ENCODE measurements at regions not wholly inside any gene's neighbourhood (a gene's known extent, or its start where the extent isn't known, plus 50 kb on each side); places are given as distances from the start of the nearest gene placed in this dataset.

DNA sequence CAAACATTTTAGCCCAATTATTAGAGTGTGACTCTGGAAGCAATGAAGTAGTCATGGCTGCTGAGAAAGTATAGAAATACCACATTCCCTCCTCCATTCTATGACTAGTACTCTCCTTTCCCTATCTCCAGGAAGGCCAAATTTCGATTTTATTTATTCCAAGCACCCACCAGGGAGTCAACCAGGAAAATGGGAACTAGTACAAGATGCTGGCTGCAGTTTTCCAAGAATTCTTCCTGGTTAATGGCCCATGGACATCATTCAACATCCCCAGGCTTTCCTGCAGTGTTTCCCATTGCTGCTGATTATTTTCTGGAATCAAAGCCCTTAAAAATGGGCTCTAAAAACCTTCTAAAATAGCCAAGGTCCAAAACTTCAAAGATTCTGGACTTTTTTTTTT is 247.9 kb upstream of the STT3B start:
- Histone ChIP-seq H3K4me1 (peaks cover 0 to 9% (median 0%) of the 10 kb centered on the region in 4 donors), H3K4me3 (no peak overlapping the region), H3K9me3 (no peaks in the 10 kb centered on the region), H3K27me3 (no peaks in the 10 kb centered on the region), H3K36me3 (no peaks in the 10 kb centered on the region), H3K27ac (no peak overlapping the region)
- no peak for TF ChIP-seq EP300 (IDR thresholded peaks at IDR 0.05)
- TF ChIP-seq, protein P1, sequence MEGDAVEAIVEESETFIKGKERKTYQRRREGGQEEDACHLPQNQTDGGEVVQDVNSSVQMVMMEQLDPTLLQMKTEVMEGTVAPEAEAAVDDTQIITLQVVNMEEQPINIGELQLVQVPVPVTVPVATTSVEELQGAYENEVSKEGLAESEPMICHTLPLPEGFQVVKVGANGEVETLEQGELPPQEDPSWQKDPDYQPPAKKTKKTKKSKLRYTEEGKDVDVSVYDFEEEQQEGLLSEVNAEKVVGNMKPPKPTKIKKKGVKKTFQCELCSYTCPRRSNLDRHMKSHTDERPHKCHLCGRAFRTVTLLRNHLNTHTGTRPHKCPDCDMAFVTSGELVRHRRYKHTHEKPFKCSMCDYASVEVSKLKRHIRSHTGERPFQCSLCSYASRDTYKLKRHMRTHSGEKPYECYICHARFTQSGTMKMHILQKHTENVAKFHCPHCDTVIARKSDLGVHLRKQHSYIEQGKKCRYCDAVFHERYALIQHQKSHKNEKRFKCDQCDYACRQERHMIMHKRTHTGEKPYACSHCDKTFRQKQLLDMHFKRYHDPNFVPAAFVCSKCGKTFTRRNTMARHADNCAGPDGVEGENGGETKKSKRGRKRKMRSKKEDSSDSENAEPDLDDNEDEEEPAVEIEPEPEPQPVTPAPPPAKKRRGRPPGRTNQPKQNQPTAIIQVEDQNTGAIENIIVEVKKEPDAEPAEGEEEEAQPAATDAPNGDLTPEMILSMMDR (IDR thresholded peaks at IDR 0.05) = no peak
- TF ChIP-seq POLR2AphosphoS5 (IDR thresholded peaks at IDR 0.05) = no peak
- TF ChIP-seq POLR2A (IDR thresholded peaks at IDR 0.05) = no peak
- no peak for ATAC-seq (ENCODE audit: low FRiP score in 2 of 2)
- DNase-seq = no peak
- 68 to 83% methylated on average over 1 of the region's 1 CpG for WGBS, 2 donors

DNA sequence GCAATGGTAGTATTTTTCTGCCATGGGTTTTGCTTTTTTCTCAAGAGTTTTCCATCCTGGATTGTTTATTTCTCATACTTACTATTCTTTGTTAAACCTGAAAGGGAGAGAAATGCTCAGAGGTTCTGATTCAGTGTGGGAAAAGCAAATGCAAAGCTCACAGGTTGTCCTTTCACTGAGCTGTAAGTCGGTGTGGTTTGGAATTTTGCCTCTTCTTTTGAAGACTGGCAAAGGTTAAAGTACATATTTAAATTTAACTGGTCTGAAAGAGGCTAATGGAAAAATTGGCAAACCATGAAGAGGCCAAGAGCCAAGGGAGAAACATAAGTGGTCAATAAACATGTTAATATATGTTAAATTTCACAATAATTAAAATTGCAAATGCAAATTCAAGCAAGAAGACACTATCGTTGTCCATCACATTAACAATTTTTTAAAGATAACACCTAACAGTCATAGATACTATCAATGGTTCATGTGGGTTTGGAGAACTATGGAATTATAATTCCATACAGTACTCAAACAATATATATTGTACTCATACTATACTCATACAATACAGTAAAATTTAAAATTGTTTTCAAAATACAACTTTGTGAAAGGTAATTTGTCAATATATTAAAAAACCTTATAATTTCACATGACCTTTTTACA is 246.8 kb upstream of the STT3B start:
- Histone ChIP-seq H3K27ac (no peak overlapping the region), H3K4me3 (no peak overlapping the region), H3K27me3 (no peaks in the 10 kb centered on the region), H3K9me3 (no peaks in the 10 kb centered on the region), H3K36me3 (no peaks in the 10 kb centered on the region), H3K4me1 (peaks cover 0 to 9% (median 0%) of the 10 kb centered on the region in 4 donors)
- 84 to 89% methylated on average over 2 of the region's 2 CpGs for WGBS, 2 donors
- no peak for DNase-seq
- no peak for ATAC-seq (ENCODE audit: low FRiP score in 2 of 2)
- TF ChIP-seq, protein P1 (IDR thresholded peaks at IDR 0.05) = no peak
- TF ChIP-seq POLR2A (IDR thresholded peaks at IDR 0.05) = no peak
- no peak for TF ChIP-seq POLR2AphosphoS5 (IDR thresholded peaks at IDR 0.05)
- no peak for TF ChIP-seq EP300 (IDR thresholded peaks at IDR 0.05)

DNA sequence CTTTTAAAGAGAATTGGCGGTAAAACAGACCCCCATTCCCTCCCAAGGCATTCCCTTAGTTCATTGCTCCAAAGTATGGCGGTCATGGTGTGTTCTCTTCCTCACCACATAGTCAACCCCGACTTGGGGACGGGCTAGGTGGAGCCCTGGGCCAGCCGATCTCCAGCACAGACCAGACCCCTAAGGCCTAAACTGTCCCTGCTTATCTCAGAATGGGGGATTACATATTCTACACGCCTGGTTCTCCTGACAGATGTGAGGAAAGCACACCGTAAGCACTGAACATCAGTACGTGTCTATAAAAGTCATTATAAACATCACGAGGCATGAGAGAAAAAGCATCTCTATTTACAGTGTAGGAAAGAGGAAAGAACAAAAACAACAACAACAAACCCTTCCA is 244.5 kb upstream of the STT3B start:
- Histone ChIP-seq H3K4me1 (peaks cover 0 to 9% (median 0%) of the 10 kb centered on the region in 4 donors), H3K27ac (peak overlapping the region in 1 of 4 donors; percentile 36), H3K4me3 (no peak overlapping the region), H3K9me3 (no peaks in the 10 kb centered on the region), H3K36me3 (no peaks in the 10 kb centered on the region), H3K27me3 (no peaks in the 10 kb centered on the region)
- DNase-seq (peak in 1 of 2 donors; percentile 13), ATAC-seq (ENCODE audit: low FRiP score in 2 of 2) (no peak)
- TF ChIP-seq POLR2AphosphoS5 (IDR thresholded peaks at IDR 0.05) (no peak), EP300 (IDR thresholded peaks at IDR 0.05) (no peak), POLR2A (IDR thresholded peaks at IDR 0.05) (no peak)
- TF ChIP-seq, protein P1 (IDR thresholded peaks at IDR 0.05) = no peak
- 74 to 85% methylated on average over 9 of the region's 9 CpGs for WGBS, 2 donors

DNA sequence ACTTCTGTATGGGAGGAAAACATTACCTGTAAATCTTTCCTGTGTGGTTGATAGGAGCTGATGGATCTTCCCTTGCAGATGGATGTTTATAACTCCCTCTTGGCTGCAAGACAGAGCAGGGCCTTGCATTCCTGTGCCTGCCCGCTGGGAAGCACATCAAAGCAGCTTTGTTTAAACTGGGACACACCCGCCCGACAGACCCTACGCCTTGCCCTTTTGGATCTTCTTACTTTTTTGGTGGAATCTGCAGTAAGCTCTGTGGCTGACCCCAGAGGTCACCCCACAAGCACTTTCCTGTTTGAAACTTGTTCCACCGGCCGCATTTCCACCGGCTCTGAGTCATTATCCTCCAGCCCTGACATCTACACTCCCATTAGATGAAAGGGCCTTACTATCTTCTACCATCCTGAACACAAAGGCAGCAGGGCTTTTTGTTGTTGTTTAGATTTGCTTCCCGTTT is 244.1 kb upstream of the STT3B start:
- TF ChIP-seq POLR2AphosphoS5 (IDR thresholded peaks at IDR 0.05) (no peak), EP300 (IDR thresholded peaks at IDR 0.05) (no peak), POLR2A (IDR thresholded peaks at IDR 0.05) (no peak)
- TF ChIP-seq, protein P1 (IDR thresholded peaks at IDR 0.05) = no peak
- H3K27me3 ChIP-seq = no peaks in the 10 kb centered on the region
- H3K4me1 ChIP-seq = peaks cover 0 to 9% (median 0%) of the 10 kb centered on the region in 4 donors
- no peak for DNase-seq
- no peak overlapping the region for H3K4me3 ChIP-seq
- no peaks in the 10 kb centered on the region for H3K9me3 ChIP-seq
- no peaks in the 10 kb centered on the region for H3K36me3 ChIP-seq
- H3K27ac ChIP-seq = peak overlapping the region in 1 of 4 donors; percentile 36
- peak; percentile 40 to 57 for ATAC-seq (ENCODE audit: low FRiP score in 2 of 2)
- WGBS, 2 donors = 23 to 40% methylated on average over 8 of the region's 8 CpGs

DNA sequence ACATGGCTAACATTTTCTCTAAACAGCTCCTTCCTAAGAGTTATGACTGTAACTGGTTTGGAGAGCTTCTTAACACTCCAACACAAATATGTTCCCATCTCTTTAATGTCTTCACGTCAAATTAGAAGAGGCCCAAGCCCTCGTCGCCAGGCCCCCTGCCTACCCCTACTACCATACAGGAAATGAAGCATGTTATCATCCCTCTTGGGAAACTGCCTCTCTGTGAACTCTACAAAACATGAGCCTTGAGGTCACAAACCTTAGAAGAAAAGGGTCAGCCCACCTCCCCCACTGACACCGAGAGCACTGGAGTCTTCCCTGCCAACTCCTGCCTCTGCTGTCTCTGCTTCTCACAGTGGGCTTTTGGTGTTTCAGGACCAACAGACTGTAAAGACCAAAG is 243.1 kb upstream of the STT3B start:
- no peak for ATAC-seq (ENCODE audit: low FRiP score in 2 of 2)

More for the DNA sequence above, 243.1 kb upstream of the STT3B start:
- Histone ChIP-seq H3K36me3 (no peaks in the 10 kb centered on the region), H3K9me3 (no peaks in the 10 kb centered on the region), H3K27ac (no peak overlapping the region), H3K4me3 (no peak overlapping the region), H3K27me3 (no peaks in the 10 kb centered on the region), H3K4me1 (peaks cover 0 to 9% (median 0%) of the 10 kb centered on the region in 4 donors)
- WGBS, 2 donors = 60 to 71% methylated on average over 4 of the region's 4 CpGs
- TF ChIP-seq EP300 (IDR thresholded peaks at IDR 0.05) = no peak
- no peak for TF ChIP-seq POLR2AphosphoS5 (IDR thresholded peaks at IDR 0.05)
- TF ChIP-seq POLR2A (IDR thresholded peaks at IDR 0.05) = no peak
- TF ChIP-seq, protein P1 (IDR thresholded peaks at IDR 0.05) = no peak
- no peak for DNase-seq
